GM21381 (cell line): ENCODE measurements at regions not wholly inside any gene's neighbourhood (a gene's known extent, or its start where the extent isn't known, plus 50 kb on each side); places are given as distances from the start of the nearest gene placed in this dataset.

Experiments
- ATAC-seq: cut with Tn5 transposase; IDR thresholded peaks from one replicate; pipeline ENCODE4 v1.9.1; 2021; ENCODE audit warnings: mild to moderate bottlenecking, moderate library complexity; ENCODE audit not compliant: unreplicated experiment

DNA sequence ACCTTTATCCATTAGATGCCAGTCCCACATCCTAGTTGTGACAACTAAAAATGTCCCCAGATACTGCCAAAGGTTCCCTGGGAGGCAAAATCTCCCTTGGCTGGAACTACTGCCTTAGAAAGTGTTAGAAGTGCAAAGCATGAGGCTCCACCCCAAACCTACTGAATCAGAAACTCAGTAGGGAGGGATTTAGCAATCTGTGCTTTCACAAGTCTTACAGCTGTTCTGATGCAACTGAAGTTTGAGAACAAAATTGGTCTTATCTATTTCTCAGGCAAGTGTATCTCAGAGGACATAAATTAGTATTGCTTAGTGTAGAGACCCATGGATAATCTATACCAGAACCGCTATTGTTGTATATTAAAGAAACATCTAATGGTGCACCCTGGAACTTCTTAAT lies 70.2 kb downstream of the CLDN1 start:
- ATAC-seq, result no peak

- no peak for ATAC-seq
Observed at GRCh38 chr3:190249414-190249813, 72.8 kb downstream of the CLDN1 start.

GRCh38 chr3:190242147-190242546 lies 80.1 kb downstream of the CLDN1 start:
- ATAC-seq, result no peak

DNA sequence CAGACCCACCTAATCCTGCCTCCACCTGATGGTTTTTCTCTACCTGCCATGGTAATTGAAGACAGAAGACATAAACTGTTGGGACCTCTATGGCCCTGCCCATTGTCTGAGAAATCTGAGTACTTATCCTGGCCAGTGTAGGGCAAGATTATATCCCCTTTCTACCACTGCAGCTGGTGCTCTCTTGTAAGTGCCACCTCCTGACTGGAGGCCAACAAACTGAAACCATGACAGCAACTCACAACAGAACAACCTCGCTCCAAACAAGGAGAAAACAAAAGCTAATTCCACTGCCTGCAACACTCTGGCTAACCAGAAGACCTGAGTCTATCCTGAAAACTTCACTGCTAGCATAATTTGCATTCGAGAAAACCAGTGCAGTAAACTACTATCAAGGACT lies 82.9 kb downstream of the CLDN1 start:
- ATAC-seq, result no peak

GRCh38 chr3:190238871-190239270 lies 83.4 kb downstream of the CLDN1 start:
- no peak for ATAC-seq

GRCh38 chr3:190234621-190235020 lies 87.6 kb downstream of the CLDN1 start:
- ATAC-seq, result no peak

GRCh38 chr3:190229632-190230424 lies 92.4 kb downstream of the CLDN1 start:
- ATAC-seq, result no peak

- ATAC-seq, result no peak
Observed at GRCh38 chr3:190227064-190227463, 95.2 kb downstream of the CLDN1 start.

DNA sequence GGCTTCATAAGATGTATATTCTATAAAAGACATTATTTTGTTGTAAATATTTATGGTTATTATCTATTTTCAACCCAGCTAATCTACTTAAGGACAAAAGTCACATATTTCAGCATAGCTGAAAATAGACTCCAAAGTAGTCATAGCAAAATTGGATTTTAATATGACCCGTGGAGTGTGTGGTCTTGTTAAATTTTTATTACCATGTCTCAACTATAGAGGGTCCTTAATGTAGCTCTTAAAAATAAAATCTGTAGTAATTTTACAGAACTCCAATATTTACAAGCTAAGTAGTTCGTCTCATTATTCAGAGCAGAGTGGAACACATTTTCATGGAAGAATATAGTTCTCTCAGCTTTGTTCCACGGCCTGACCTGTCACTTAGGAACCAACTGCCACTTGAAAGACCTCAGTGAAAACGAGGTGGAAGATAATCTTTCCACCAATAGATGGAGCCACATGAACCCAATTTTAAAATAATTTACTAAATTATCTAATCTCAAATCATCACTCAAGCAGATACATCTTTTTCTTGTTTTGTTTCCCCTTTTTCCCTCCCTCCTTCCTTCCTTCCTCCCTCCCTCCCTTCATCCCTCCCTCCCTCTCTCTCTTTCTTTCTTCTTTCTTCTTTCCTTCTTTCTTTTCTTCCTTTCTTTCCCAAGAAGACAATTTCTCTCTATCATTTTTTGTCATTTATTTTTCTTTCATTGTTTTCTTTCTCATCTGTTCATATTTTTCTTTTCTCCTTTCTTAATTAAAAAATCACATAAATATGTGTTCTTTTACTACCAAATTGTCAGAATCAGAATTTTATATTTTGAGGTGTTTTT lies 97.2 kb downstream of the CLDN1 start:
- ATAC-seq, result no peak

DNA sequence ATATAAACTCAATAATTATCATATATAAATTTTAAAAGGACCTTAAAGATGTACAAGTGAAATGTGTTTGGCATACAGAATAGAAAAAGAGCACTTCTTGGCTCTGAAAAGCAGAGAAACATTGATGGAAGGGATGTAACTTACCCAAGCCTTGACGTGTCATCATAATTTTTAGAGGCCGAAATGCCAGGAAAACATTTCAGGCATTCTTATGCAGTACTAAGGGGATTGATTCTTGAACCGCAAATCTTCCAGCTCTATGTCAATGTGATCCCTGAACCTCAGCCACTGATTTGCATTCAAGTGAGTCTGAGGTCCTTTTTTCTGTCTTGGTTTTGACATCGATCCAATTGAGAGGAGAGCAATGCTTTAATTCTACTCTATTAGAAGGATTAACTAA lies 97.8 kb downstream of the CLDN1 start:
- ATAC-seq, result no peak

GRCh38 chr3:190222916-190223315 lies 99.3 kb downstream of the CLDN1 start:
- ATAC-seq, result no peak

GRCh38 chr3:190222360-190222759 lies 99.9 kb downstream of the CLDN1 start:
- ATAC-seq, result no peak

GRCh38 chr3:190220362-190220761 lies 99.7 kb upstream of the P3H2 start:
- no peak for ATAC-seq

DNA sequence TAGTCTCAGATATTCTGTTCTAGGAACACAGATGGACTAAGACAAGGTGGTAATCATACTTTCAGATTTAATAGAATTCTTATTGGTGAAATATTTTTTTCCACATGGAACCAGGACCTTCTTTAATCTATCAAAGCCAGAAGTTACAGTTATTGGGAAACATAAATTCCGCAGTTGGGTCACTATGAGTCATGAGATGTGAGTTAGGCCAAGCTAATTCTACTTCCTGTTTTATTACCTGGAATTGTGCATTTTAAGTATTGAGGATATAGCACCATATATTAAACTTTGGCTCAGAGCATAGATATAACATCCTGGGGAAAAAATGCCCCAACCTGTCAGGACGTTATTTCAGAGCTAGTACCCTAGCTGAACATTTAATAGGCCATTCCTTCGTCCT lies 96.4 kb upstream of the P3H2 start:
- ATAC-seq, result no peak

DNA sequence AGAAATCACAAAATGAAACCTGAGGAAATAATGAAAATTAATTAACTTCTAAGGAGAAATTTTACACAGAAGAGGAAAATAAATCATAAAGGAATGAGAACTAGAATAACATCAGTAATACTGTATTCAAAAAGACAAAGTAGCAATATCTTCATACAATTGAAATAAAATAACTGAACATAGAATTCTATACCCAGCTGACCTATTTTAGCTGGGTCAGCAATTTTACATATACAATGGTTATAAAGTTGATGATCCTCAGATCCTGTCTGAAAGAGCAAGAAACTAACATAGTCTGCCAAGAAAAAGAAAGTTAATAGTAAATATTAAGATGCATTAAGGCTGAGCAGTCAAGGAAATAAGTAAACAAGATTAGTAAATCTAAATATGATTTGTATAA lies 93.0 kb upstream of the P3H2 start:
- ATAC-seq, result no peak

- ATAC-seq, result peak; percentile 48
Observed at GRCh38 chr3:190210608-190211007, 89.9 kb upstream of the P3H2 start.

- no peak for ATAC-seq
Observed at GRCh38 chr3:190209533-190209932, 88.8 kb upstream of the P3H2 start.

DNA sequence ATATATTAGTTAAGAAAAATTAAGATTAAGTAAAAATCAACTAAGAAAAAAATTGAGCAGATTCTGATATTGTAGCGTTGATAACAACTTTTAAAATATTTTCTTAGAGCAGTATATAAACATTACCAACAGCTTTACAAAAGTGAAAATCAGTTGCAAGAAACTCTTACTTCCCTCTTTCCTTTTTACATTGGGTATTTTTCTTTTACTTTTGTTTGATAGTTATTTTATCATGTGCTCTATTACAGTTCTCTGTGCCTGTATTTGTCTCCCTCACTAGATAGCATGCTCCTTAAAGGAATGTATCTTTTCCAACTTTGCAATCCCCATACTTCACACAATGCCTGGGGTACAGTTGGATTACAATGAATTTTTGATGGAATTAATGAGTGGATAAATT lies 87.5 kb upstream of the P3H2 start:
- no peak for ATAC-seq

- peak; percentile 72 for ATAC-seq
Observed at GRCh38 chr3:190205739-190206138, 85.0 kb upstream of the P3H2 start.

GRCh38 chr3:190204200-190204599 lies 83.5 kb upstream of the P3H2 start:
- no peak for ATAC-seq

DNA sequence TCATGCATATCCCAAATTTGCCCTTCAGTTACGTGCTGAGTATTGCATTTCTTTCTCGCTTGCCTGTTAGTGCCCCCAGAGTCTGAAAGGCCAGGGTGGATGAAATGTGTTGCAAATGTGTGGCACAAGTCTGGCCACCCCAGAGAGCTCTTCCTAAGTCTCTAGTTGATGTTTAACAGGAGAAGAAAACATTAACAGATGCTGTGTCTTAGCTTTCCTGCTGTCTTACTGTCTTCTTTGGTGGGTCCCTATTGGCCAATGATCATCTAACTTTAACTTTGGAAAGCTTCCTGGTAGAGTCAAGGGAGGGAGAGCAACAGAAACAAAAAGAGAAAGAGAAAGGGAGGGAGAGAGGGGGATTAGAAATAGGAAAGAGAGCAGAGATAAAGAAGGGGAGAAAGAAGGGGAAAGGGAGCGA lies 76.7 kb upstream of the P3H2 start:
- ATAC-seq, result no peak

- no peak for ATAC-seq
Observed at GRCh38 chr3:190194506-190194905, 73.8 kb upstream of the P3H2 start.
